Lower leg skin (tissue), 4 donors: ENCODE measurements at regions not wholly inside any gene's neighbourhood (a gene's known extent, or its start where the extent isn't known, plus 50 kb on each side); places are given as distances from the start of the nearest gene placed in this dataset.
"Not testable (repeated sequence)": the region's sequence is repeated elsewhere in the genome, so short reads cannot be mapped to it uniquely, and the experiment has no call there.

ENCODE experiments used
- DNase-seq, 2 donors: peaks; one replicate each; pipeline ENCODE4 v3.0.0-alpha.2; 2019; ENCODE audit warnings: low spot score in 2 of 2
- H3K4me3 ChIP-seq: fragments of 200-600 bp; sonication (generic); 2 replicates; pipeline ENCODE4 v1.5.1; 2017; ENCODE audit warnings: mild to moderate bottlenecking, low read depth; ENCODE audit not compliant: poor library complexity, severe bottlenecking
- POLR2A ChIP-seq, 2 donors: fragments of 450-650 bp; IDR thresholded peaks; one replicate each; pipeline ENCODE4 v1.6.1; 2016 to 2017; ENCODE audit warnings: antibody characterized with exemption in 2 of 2, mild to moderate bottlenecking in 1 of 2, moderate library complexity in 1 of 2
- WGBS, 2 donors: methylation state at CpG; one replicate each; pipeline ENCODE4 v1.1.5; 2018; 5-methylcytosine and 5-hydroxymethylcytosine counted together
- intact Hi-C: fragments of 100-400 bp; cut with DNase I; formaldehyde crosslinking; loops from one replicate; pipeline ENCODE4 v1.15.0; 2023; ENCODE audit warnings: low total_unique reads
- TF ChIP-seq, protein P1 (sequence below), 3 donors: fragments of 450-650 bp; IDR thresholded peaks; one replicate each; pipeline ENCODE4 v1.5.1; 2016; ENCODE audit warnings: antibody characterized with exemption in 3 of 3, mild to moderate bottlenecking in 3 of 3, moderate library complexity in 2 of 3

GRCh38 chr12:14213542-14213941 lies 151.9 kb upstream of the ATF7IP start:
- WGBS, 2 donors = 65 to 72% methylated on average over 1 of the region's 1 CpG
- intact Hi-C loops = no loop called here
- no peak overlapping the region for H3K4me3 ChIP-seq
- no peak for DNase-seq
- TF ChIP-seq POLR2A (IDR thresholded peaks at IDR 0.05) = no peak
- TF ChIP-seq, protein P1, sequence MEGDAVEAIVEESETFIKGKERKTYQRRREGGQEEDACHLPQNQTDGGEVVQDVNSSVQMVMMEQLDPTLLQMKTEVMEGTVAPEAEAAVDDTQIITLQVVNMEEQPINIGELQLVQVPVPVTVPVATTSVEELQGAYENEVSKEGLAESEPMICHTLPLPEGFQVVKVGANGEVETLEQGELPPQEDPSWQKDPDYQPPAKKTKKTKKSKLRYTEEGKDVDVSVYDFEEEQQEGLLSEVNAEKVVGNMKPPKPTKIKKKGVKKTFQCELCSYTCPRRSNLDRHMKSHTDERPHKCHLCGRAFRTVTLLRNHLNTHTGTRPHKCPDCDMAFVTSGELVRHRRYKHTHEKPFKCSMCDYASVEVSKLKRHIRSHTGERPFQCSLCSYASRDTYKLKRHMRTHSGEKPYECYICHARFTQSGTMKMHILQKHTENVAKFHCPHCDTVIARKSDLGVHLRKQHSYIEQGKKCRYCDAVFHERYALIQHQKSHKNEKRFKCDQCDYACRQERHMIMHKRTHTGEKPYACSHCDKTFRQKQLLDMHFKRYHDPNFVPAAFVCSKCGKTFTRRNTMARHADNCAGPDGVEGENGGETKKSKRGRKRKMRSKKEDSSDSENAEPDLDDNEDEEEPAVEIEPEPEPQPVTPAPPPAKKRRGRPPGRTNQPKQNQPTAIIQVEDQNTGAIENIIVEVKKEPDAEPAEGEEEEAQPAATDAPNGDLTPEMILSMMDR (IDR thresholded peaks at IDR 0.05) = no peak

DNA sequence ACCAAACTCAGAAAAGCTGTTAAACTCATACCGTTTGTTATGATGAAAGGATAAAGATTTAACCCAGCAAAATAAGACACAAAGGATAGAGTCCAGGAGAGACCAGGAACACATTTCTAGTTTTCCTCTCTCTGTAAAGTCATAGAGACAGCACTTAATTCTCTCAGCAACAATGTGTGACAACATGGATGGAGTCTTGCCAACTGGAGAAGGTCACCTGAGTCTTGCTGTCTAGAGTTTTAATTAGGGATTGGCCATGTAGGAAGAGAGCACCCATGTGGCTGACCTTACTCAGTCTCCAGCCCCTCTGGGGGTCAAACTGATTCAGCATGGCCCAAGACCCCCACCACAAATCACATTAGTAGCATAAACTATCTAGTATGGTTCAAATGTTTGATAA lies 151.0 kb upstream of the ATF7IP start:
- H3K4me3 ChIP-seq = no peak overlapping the region
- TF ChIP-seq, protein P1 (IDR thresholded peaks at IDR 0.05) = no peak
- no peak for TF ChIP-seq POLR2A (IDR thresholded peaks at IDR 0.05)
- intact Hi-C loops = no loop called here
- 77 to 86% methylated on average over 1 of the region's 1 CpG for whole genome bisulfite sequencing, 2 donors
- DNase-seq = no peak

DNA sequence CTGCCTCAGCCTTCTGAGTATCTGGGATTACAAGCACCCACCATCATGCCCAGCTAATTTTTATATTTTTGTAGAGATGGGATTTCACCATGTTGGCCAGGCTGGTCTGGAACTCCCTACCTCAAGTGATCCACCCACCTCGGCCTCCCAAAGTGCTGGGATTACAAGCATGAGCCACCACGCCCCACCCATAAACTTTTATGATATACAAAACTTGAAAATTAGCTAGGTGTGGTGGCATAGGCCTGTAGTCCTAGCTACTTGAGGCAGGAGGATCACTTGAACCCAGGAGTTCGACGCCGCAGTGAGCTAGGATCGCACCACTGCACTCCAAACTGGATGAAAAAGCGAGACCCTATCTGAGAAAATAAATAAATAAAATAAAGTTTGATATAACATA lies 149.5 kb upstream of the ATF7IP start:
- H3K4me3 ChIP-seq, intact Hi-C loops: not testable (repeated sequence)
- 89 to 90% methylated on average over 7 of the region's 7 CpGs for WGBS, 2 donors

GRCh38 chr12:14216405-14217294 lies 148.8 kb upstream of the ATF7IP start:
- intact Hi-C loops = no loop called here
- WGBS, 2 donors = 76 to 78% methylated on average over 12 of the region's 12 CpGs
- H3K4me3 ChIP-seq = no peak overlapping the region
- DNase-seq = no peak
- TF ChIP-seq, protein P1 (IDR thresholded peaks at IDR 0.05) = no peak
- TF ChIP-seq POLR2A (IDR thresholded peaks at IDR 0.05) = no peak

More for the DNA sequence above, 149.5 kb upstream of the ATF7IP start:
- DNase-seq = not testable (repeated sequence)

GRCh38 chr12:14219156-14219555 lies 146.3 kb upstream of the ATF7IP start:
- no peak for TF ChIP-seq POLR2A (IDR thresholded peaks at IDR 0.05)
- TF ChIP-seq, protein P1 (IDR thresholded peaks at IDR 0.05) = no peak
- no peak overlapping the region for H3K4me3 ChIP-seq
- DNase-seq = no peak
- 64 to 67% methylated on average over 5 of the region's 5 CpGs for WGBS, 2 donors
- intact Hi-C loops = no loop called here

DNA sequence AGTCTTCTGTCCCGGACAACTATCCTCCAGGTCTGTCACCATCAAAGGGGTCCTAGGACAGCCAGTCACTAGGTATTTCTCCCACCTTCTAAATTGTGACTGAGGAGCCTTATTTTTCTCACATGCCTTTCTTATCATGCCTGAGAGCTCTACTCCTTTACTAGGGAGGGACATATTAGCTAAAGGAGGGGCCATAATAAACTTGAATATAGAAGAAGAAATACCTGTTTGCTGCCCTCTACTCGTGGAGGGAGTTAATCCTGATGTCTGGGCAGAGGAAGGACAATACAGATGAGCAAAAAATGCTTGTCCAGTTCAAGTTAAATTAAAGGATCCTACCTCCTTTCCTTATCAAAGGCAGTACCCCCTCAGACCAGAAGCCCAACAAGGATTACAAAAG lies 145.8 kb upstream of the ATF7IP start:
- H3K4me3 ChIP-seq, DNase-seq, intact Hi-C loops: not testable (repeated sequence)
- 60 to 69% methylated on average over 2 of the region's 2 CpGs for WGBS, 2 donors

DNA sequence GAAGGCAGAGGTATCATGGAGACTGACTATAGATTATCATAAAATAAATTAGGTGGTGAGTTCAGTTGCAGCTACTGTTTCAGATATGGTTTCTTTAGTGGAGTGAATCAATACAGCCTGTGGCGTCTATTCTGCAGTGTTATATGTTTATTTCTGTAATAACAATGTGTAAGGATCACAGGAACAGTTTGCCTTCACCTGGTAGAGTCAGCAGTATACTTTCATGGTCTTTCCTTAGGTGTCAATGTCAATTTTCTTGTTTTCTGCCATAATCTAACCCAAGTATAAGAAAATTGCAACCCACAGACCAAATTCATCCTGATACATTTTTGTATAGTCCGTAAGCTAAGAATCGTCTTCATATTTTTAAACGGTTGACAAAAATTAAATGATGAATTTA lies 140.4 kb upstream of the ATF7IP start:
- TF ChIP-seq, protein P1 (IDR thresholded peaks at IDR 0.05) = no peak
- TF ChIP-seq POLR2A (IDR thresholded peaks at IDR 0.05) = no peak
- H3K4me3 ChIP-seq = no peak overlapping the region
- WGBS, 2 donors = 95 to 96% methylated on average over 4 of the region's 4 CpGs
- no peak for DNase-seq
- intact Hi-C loops = no loop called here

GRCh38 chr12:14235176-14235575 lies 130.3 kb upstream of the ATF7IP start:
- DNase-seq, H3K4me3 ChIP-seq, intact Hi-C loops: not testable (repeated sequence)
- WGBS, 2 donors = 80 to 82% methylated on average over 3 of the region's 3 CpGs

- intact Hi-C loops, DNase-seq, H3K4me3 ChIP-seq: not testable (repeated sequence)
- WGBS, 2 donors = 96% methylated on average over 3 of the region's 3 CpGs
Observed at GRCh38 chr12:14236641-14237040, 128.8 kb upstream of the ATF7IP start.
